KMS-11 (cell line): ENCODE measurements at regions not wholly inside any gene's neighbourhood (a gene's known extent, or its start where the extent isn't known, plus 50 kb on each side); places are given as distances from the start of the nearest gene placed in this dataset.

Source experiments
- H2AFZ ChIP-seq: fragments of 200-600 bp; sonication (generic); 2 replicates; pipeline ENCODE4 v1.6.1; 2016; ENCODE audit warnings: antibody characterized with exemption, mixed run types, low read depth
- H3K27ac ChIP-seq: fragments of 200-600 bp; sonication (generic); 2 replicates; pipeline ENCODE4 v1.6.1; 2016; ENCODE audit warnings: mild to moderate bottlenecking, mixed run types
- H3K27me3 ChIP-seq: fragments of 200-600 bp; sonication (generic); 2 replicates; pipeline ENCODE4 v1.6.1; 2017; ENCODE audit warnings: mild to moderate bottlenecking, low read depth, mixed run types, moderate library complexity; ENCODE audit not compliant: insufficient read depth
- H3K36me3 ChIP-seq: fragments of 200-600 bp; sonication (generic); 2 replicates; pipeline ENCODE4 v1.6.1; 2017; ENCODE audit warnings: mild to moderate bottlenecking, mixed run types; ENCODE audit not compliant: insufficient read depth
- H3K4me1 ChIP-seq: fragments of 200-600 bp; sonication (generic); 2 replicates; pipeline ENCODE4 v1.6.1; 2016; ENCODE audit warnings: mild to moderate bottlenecking, low read depth, mixed run types; ENCODE audit not compliant: poor library complexity, severe bottlenecking
- H3K4me2 ChIP-seq: fragments of 200-600 bp; sonication (generic); 2 replicates; pipeline ENCODE4 v1.7.0; 2016; ENCODE audit warnings: mild to moderate bottlenecking, mixed run types
- H3K4me3 ChIP-seq: fragments of 200-600 bp; sonication (generic); IDR thresholded peaks from 2 replicates; pipeline ENCODE4 v1.6.1; 2017; ENCODE audit warnings: low read depth, low read length, mixed read lengths; ENCODE audit not compliant: insufficient read depth
- H3K79me2 ChIP-seq: fragments of 200-600 bp; sonication (generic); 2 replicates; pipeline ENCODE4 v1.6.1; 2016; ENCODE audit warnings: low read depth, mixed run types; ENCODE audit not compliant: insufficient read depth
- H3K9ac ChIP-seq: fragments of 200-600 bp; sonication (generic); 2 replicates; pipeline ENCODE4 v1.6.1; 2016; ENCODE audit warnings: mild to moderate bottlenecking, mixed run types
- H4K20me1 ChIP-seq: fragments of 200-600 bp; sonication (generic); 2 replicates; pipeline ENCODE4 v1.6.1; 2016; ENCODE audit warnings: mild to moderate bottlenecking, mixed run types; ENCODE audit not compliant: insufficient read depth
- TF ChIP-seq, protein P1 (sequence below): fragments of 200-600 bp; sonication (generic); conservative IDR thresholded peaks from 2 replicates; pipeline ENCODE4 v1.6.1; 2017; ENCODE audit warnings: low read depth, mild to moderate bottlenecking, antibody characterized with exemption, low read length, moderate library complexity, mixed read lengths

DNA sequence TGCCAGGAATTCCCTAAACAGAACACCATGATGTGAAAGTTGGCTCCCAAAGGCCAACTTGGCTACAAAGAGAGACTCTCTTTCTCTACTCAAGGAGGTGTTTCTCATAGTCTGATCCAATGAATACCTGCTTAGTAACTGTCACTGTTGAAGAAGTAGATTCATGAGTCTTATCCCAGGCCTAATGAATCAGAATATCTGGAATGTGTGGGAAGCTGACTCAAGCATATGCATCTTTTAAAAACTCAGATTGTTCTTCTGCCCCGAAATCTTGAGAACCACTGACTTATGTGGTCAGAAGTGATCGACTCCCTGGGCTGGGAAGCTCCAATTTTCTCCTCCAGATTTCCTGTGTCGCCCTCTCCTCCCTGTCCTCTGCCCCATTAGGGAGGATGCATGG lies 345.6 kb downstream of the PLK2 start:
- no peak overlapping the region for H3K9ac ChIP-seq
- H4K20me1 ChIP-seq, result no peaks in the 10 kb centered on the region
- H3K79me2 ChIP-seq, result no peaks in the 10 kb centered on the region
- no peak overlapping the region for H3K4me3 ChIP-seq
- no peaks in the 10 kb centered on the region for H3K4me1 ChIP-seq
- no peak overlapping the region for H3K27ac ChIP-seq
- H2AFZ ChIP-seq, result no peak overlapping the region
- H3K27me3 ChIP-seq, result no peaks in the 10 kb centered on the region
- TF ChIP-seq, protein P1, sequence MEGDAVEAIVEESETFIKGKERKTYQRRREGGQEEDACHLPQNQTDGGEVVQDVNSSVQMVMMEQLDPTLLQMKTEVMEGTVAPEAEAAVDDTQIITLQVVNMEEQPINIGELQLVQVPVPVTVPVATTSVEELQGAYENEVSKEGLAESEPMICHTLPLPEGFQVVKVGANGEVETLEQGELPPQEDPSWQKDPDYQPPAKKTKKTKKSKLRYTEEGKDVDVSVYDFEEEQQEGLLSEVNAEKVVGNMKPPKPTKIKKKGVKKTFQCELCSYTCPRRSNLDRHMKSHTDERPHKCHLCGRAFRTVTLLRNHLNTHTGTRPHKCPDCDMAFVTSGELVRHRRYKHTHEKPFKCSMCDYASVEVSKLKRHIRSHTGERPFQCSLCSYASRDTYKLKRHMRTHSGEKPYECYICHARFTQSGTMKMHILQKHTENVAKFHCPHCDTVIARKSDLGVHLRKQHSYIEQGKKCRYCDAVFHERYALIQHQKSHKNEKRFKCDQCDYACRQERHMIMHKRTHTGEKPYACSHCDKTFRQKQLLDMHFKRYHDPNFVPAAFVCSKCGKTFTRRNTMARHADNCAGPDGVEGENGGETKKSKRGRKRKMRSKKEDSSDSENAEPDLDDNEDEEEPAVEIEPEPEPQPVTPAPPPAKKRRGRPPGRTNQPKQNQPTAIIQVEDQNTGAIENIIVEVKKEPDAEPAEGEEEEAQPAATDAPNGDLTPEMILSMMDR, result no peak
- no peak overlapping the region for H3K4me2 ChIP-seq
- no peaks in the 10 kb centered on the region for H3K36me3 ChIP-seq

DNA sequence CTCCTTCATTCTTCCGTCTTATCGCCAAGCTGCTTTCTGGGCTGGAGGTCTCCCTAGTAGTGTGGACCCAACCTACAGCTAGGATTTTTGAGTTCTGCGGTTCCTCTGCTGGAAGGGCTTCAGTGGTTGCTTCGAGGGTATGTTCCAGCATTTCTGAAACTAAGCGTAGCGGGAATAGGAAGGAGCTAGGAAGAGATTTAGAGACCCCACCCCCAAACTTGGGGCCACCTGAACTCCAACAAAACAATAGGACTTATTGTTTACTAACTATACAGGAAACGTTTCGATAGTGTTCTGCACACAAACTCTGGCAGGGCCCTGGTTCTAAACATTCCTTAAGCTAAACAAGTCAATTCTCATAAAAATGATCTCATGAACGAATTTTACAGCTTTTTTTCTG lies 346.7 kb downstream of the PLK2 start:
- H3K4me1 ChIP-seq, result no peaks in the 10 kb centered on the region

DNA sequence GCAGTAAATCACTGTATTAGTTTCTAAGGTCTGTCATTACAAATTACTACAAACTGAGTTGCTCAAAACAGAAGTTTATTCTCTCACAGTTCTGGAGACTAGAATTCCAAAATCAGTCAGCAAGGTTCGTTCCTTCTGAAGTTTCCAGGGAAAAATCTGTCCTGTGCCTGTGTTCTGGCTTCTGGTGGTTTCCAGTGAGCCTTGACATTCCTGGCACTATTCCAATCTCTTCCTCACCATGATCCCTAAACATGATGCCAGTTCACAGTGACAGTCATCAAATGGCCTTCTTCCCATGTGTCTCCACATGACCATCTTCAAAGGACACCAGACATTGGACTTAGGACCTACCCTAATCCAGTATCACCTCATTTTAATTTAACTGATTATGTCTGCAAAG lies 351.4 kb downstream of the PLK2 start:
- TF ChIP-seq, protein P1, result no peak
- Histone ChIP-seq H3K9ac (no peak overlapping the region), H3K4me3 (no peak overlapping the region), H3K36me3 (no peaks in the 10 kb centered on the region), H3K27ac (no peak overlapping the region), H2AFZ (no peak overlapping the region), H4K20me1 (no peaks in the 10 kb centered on the region), H3K79me2 (no peaks in the 10 kb centered on the region), H3K27me3 (no peaks in the 10 kb centered on the region), H3K4me2 (no peak overlapping the region), H3K4me1 (no peaks in the 10 kb centered on the region)

More for the DNA sequence above, 346.7 kb downstream of the PLK2 start:
- TF ChIP-seq, protein P1, result no peak
- Histone ChIP-seq H3K36me3 (no peaks in the 10 kb centered on the region), H3K27me3 (no peaks in the 10 kb centered on the region), H3K4me2 (no peak overlapping the region), H4K20me1 (no peaks in the 10 kb centered on the region), H3K4me3 (no peak overlapping the region), H3K27ac (no peak overlapping the region), H3K79me2 (no peaks in the 10 kb centered on the region), H3K9ac (no peak overlapping the region), H2AFZ (no peak overlapping the region)

DNA sequence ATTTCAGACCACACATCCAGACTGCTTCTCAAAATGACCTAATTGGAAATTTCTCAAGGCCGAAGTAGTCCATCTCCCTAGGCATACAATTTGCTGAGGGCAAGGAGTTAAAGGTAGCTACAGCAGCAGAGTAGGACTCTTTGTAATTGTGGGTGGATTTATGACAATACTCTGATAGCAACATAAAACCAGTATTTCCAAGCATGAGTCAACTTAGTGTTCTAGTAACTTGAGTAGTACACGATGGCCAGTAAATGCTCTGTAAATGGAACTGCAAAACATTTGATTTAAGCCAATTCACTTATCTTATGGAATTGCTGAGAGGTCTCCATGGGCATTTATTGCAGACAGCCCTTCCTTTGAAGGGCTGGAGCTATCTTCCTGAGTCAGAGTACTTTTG lies 352.2 kb downstream of the PLK2 start:
- TF ChIP-seq, protein P1, result no peak
- Histone ChIP-seq H3K79me2 (no peaks in the 10 kb centered on the region), H3K4me1 (no peaks in the 10 kb centered on the region), H4K20me1 (no peaks in the 10 kb centered on the region), H3K4me3 (no peak overlapping the region), H3K36me3 (no peaks in the 10 kb centered on the region), H3K9ac (no peak overlapping the region), H3K4me2 (no peak overlapping the region), H2AFZ (no peak overlapping the region), H3K27ac (no peak overlapping the region), H3K27me3 (no peaks in the 10 kb centered on the region)
